GM12873 (cell line): ENCODE measurements at regions not wholly inside any gene's neighbourhood (a gene's known extent, or its start where the extent isn't known, plus 50 kb on each side); places are given as distances from the start of the nearest gene placed in this dataset.

Source experiments
- TF ChIP-seq, protein P1 (sequence below): IDR thresholded peaks from 2 replicates; pipeline ENCODE4 v1.5.1; 2012; ENCODE audit warnings: low read depth, mild to moderate bottlenecking, moderate library complexity, low read length, control low read depth; ENCODE audit not compliant: insufficient read depth; ENCODE audit errors: missing control alignments

DNA sequence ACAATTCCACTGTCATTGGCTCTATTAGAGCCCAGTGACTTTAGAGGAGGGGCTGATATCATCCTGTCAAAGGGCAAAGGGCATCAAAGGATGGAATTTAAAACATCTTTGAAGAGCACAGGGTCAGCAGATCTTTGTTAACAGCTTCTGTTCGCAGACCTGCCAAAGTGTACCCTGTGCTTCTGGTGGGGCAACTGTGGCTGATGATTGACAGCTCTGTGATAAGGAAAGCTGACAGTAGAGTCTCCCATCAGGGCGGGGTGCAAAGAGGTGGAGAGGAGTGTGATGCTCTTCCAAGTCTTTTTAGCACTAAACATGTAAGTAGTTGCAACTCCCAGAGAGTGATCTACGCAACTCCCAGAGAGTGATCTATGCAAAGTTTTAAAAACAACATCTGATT lies 742.1 kb upstream of the SOX9 start:
- TF ChIP-seq, protein P1, sequence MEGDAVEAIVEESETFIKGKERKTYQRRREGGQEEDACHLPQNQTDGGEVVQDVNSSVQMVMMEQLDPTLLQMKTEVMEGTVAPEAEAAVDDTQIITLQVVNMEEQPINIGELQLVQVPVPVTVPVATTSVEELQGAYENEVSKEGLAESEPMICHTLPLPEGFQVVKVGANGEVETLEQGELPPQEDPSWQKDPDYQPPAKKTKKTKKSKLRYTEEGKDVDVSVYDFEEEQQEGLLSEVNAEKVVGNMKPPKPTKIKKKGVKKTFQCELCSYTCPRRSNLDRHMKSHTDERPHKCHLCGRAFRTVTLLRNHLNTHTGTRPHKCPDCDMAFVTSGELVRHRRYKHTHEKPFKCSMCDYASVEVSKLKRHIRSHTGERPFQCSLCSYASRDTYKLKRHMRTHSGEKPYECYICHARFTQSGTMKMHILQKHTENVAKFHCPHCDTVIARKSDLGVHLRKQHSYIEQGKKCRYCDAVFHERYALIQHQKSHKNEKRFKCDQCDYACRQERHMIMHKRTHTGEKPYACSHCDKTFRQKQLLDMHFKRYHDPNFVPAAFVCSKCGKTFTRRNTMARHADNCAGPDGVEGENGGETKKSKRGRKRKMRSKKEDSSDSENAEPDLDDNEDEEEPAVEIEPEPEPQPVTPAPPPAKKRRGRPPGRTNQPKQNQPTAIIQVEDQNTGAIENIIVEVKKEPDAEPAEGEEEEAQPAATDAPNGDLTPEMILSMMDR, result no peak

DNA sequence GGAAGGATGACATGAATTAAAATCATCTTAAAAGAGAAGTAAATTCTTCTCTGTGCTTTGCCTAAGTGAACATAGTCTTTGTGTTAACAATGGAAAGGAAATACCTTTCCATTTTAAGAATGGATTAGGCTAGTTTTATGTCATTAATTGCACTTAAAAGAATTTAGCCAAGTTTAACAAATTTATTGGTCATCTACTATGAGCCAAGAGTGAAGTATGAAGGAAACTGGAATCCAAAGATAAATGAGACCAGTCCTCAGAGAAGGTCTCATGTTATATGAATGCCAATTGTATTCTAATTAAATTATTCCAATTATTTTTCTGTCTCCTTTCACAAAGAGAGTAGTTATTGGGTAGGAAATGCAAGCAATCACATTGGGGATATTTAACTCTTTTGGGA lies 741.3 kb upstream of the SOX9 start:
- TF ChIP-seq, protein P1, result no peak

DNA sequence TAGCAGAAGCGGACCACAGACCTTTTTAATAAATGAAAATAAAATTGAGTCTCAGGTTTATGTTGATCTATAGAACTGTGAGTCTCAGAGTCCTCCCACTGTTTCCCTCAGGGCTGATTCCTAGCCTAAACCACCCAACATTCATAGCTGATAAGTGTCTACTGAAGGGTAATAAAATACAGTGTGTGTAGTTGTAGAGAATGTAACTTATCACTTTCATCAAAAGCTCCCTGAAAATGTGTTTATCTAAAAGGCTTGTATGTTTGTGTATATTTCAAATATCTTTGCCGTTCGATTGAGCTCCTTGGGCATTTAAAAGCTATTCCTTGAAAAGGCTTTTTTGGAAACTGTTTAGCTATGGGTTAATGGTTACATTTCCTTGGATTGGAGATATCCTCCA lies 740.3 kb upstream of the SOX9 start:
- TF ChIP-seq, protein P1, result no peak

DNA sequence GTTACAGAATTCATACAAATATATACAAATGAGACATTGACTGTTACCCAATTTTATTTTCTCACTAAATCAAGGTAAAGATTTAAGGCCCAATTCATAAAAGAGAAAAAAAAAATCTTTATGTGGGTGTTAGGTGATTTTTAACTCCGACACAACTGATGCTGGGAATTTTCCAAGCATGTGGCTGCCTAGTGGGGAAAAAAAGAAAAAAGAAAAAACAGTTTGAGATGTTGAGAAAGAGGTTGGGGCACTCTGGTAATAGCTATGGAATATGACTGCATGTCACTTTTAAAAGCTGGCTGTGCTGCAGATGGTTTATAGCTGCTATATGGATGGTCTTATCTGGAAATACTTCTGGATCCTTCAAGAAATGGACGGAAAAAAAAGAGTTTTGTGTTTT lies 739.9 kb upstream of the SOX9 start:
- TF ChIP-seq, protein P1, result no peak

DNA sequence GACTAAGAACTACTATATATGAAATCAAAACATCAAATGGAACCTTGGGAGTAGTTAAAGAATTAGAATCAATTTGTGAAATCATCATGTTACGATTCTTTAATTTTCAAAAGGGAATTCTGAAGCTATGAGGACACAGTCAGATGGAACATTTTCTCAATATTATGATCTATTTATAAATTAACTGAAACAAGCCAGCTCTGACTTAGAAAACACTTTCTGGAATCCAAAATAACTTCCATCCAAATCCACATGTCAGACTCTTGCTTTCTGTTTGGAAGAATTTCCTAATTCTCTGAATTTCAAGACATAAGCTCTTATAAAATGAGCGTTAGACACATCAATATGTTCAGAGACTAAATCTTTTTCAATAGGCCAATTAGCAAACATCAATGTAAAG lies 737.7 kb upstream of the SOX9 start:
- TF ChIP-seq, protein P1, result no peak

DNA sequence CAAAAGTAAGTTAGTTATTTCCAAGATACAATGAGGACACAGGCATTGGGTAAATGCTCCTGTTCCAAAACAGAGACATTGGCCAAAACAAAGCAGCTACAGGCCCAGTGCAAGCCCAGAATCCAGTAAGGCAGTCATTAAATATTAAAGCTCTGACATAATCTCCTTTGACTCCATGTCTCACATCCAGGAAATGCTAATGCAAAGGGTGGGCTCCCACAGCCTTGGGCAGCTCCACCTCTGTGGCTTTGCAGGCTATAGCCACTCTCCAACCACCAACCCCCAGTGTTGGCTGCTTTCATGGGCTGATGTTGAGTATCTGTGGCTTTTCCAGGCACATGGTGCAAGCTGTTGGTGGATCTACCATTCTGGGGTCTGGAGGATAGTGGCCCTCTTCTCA lies 733.4 kb upstream of the SOX9 start:
- TF ChIP-seq, protein P1, result no peak

DNA sequence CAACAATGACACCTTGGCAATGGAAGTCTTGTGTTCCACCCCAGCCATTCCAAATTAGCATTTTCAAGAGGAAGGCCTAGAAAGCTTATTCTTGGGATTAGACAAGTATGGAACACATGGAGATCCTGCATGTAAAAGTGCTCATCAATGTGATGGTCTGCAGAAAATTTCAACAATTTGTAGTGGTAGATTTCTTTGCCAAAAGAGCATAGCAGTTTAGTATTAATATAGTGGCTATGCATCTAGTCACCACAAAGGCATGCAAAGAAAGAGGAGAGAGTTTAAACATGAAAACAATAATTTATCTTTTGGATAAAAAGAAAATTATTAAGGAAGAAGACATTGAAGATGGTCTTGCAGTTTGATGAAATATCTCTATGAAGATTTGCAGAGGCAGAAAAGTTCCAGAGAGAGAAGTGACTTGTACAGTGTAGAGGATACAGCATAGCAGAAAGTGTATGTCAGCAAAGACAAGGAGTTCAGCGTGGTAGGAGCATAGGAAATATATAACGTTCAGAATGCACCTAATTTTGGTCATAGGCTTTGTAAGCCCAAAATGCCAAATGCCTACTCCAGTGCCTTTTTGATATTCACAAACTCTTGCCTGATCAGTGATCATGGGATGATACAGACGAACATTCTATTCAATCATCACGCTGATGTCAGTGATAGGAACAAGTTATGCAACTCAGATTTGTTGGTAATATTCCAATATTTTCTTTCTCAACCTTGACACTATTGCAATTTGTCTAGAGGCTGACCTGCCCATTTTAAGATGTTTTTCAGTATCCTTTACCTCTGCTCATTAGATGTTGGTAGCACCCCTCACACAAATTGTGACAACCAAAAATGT lies 727.9 kb upstream of the SOX9 start:
- TF ChIP-seq, protein P1, result no peak
